ENCODE measurements at regions not wholly inside any gene's neighbourhood (a gene's known extent, or its start where the extent isn't known, plus 50 kb on each side); places are given as distances from the start of the nearest gene placed in this dataset.

DNA sequence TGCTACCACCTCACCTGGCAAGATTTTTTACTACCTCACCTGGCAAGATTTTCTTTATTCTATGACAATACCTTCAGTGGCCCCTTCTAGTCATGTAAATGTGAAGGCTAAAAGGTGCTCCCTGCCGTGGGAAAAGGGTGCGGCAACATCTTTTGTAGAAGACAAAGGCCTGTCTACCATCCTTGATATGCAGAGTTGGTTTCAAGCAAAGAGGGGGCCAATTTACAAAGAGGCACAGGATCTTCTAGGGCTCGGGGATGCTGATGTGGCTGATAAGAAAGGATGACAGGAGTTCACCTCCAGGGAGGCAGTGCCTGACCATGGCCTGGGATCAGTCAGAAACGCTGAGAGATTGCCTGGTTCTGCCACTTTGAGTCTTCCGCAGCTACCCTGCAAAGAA, 165.4 kb upstream of the SLC1A4 start:
- intact Hi-C loops (cut with micrococcal nuclease), result no loop called here

DNA sequence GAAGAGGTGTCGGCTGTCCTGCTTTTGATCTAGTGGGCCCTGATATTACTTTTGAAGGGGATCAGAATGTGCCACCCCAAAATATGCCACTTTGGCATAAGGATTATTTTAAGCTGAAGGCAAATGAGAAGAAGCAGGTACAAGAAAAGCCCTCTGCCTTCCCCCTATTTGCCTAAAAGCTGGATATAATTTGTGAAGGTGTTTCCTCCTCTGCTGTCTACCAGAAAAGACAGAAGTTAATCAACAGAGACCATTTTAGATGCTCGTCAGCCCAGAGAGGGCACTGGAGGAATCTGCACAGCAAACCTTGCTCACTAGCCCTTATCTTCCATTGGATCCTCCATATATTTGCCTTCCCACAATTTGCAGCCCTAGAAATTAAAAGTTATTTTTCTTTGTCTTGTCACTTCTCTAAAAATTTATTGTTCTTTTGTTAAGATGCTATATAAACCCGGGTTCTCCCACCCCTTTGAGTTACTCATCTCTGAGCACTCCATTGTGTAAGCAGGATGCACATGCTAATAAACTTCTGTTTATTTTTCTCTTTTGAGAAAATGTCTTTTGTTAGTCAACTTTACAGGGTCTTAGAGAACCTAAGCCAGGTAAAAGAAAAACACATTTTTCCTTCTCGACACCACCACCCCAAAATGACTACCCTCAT, 163.2 kb upstream of the SLC1A4 start:
- intact Hi-C loops (cut with micrococcal nuclease), result no loop called here

DNA sequence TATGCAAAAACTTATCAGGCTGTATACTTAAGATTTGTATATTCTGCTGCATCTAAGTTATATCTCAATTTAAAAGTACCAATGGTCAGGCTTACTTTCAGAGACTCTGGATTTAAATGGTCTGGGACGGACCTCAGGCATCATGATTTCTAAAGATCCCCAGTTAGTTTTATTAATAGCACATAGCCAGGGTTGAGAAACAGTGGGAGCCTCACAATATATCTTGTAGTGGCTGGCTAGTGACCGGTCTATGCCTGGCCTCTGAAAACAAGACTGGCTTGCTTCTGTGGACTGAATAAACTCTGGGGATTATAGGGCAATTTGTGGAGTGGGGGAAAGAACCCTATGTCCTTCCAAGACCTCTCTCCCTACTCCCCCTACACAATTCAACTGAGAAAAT, 162.5 kb upstream of the SLC1A4 start:
- intact Hi-C loops (cut with micrococcal nuclease), result no loop called here

DNA sequence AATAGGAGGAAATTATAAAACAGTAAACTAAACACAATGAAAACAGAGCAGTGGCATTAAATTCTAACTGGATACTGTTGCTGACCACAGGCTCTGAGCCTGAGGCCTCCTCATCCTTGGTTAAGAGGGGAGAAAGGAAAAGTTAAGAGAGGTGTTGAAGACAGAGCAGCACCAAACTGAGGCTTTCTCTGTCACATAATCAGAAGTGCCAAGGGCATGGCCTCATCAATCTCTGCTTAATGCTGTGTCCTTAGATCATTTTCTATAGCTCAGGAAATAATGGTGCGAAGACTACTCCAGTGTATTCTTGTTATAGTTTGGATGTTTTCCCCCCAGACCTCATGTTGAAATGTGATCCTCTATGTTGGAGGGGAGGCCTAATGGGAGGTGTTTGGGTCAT, 160.9 kb upstream of the SLC1A4 start:
- intact Hi-C loops (cut with micrococcal nuclease), result no loop called here

DNA sequence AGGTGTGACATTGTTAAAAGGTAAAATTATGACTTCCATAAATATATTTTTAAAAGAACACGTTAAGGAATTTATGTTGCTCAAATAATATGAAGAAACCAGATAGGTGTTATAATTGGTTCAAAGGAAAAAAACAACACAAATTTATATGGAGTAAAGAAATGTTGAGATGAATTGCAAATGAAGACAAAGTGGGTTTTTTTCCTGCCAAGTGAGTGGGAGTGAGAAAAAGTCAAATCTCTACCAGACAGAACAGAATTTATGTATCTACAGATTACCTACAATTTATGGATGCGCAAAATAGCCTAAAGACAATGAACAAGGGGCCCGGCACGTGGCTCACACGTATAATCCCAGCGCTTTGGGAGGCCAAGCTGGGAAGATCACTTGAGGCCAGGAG, 159.7 kb upstream of the SLC1A4 start:
- intact Hi-C loops (cut with micrococcal nuclease), result no loop called here

DNA sequence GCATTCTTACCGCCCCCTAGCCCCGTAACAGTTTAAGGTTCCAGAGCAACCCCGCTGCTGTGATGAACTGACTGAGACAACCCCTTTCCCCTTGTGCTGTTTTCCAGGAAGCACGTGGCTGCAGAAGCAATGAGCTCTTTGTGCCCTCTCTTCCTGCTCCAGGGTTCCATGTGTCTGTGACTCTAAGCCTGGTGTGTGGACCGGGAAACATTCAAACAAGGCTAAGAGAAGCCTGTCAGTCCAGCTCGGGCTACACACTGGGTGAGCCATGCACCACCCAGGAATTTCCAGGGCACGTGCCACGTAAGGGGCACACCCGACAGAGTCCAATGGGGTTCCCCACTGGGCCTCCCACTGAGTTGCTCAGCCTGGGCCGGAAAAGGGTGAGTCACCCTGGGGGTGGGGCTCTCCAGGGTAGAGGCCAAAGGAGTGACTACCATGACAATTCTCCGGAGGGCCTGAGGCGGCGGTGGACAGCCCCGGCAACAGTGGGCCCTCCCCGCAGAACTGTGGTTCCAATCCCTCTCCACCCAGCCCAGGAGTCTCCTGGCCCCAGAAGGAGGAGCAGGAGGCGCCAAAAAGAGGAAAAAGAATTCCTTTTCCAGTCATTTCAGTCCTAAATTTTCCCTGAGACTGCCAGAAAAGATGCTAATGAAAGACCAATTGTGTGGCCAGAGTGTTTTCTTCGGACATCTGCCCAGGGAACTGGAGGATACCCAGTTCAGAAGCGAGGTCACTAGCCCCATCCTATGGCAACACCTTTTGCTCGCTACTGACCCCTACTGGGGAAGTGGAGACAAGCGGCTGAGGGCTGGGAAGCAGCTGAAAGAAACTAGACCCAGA, 157.8 kb upstream of the SLC1A4 start:
- intact Hi-C loops (cut with micrococcal nuclease), result loop anchor here (1.0 to 2.0 kb wide), 9 partner anchors 11 to 307 kb away; partner anchors contain the start of genes AFTPH and SERTAD2

DNA sequence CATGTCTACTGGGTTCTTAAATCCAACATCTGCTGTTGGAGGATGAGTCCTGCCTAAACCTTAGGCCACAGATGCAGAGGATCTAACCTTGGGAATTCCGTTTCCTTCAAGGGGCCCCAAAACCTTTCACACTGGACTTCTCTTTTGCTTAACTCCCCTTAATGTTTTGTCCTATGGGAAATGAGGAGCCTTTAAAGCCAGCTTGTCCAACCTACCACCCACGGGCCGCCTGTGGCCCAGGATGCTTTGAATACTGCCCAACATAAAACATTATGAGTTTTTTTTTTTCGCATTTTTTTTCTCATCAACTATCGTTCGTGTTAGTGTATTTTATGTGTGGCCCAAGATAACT, 157.2 kb upstream of the SLC1A4 start:
- intact Hi-C loops (cut with micrococcal nuclease), result loop anchor here (1.0 to 2.0 kb wide), 9 partner anchors 12 to 308 kb away; partner anchors contain the start of genes AFTPH and SERTAD2

DNA sequence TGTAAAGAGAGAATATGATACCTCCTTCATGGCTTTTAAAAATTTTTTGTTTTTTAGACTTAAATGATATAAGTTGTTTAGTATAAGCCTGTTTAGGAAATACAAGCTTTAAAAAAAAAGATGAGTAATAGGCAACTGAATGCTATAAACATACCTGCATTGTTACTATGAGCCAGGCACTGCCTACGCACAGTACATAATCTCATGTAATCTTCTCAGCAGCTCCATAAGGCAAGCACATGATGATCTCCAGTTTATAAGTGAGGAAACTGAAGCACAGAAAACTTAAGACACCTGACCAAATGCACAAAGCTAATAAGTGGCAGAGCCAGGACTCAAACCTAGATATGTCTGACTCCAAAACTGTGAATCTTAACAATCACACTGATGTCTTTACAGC, 156.3 kb upstream of the SLC1A4 start:
- intact Hi-C loops (cut with micrococcal nuclease), result no loop called here

DNA sequence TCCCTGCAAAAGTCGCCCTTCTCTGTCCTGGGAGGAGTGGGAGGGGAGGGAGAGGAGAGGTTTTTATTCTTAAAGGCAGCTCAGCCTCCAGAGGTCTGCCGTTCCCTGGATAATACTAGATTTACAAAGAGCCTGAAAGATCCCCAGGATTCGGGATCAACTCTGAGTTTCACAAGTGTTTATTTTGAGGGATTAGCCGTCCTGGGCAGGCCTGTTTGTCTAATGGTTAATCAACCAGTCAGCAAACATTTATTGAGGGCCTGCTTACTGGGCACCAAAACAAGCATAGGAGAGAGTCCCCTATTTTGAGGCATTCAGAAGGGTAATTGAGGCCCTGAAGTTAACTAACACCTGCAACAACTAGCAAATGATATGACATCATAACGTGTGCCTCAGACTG, 152.6 kb upstream of the SLC1A4 start:
- intact Hi-C loops (cut with micrococcal nuclease), result no loop called here

DNA sequence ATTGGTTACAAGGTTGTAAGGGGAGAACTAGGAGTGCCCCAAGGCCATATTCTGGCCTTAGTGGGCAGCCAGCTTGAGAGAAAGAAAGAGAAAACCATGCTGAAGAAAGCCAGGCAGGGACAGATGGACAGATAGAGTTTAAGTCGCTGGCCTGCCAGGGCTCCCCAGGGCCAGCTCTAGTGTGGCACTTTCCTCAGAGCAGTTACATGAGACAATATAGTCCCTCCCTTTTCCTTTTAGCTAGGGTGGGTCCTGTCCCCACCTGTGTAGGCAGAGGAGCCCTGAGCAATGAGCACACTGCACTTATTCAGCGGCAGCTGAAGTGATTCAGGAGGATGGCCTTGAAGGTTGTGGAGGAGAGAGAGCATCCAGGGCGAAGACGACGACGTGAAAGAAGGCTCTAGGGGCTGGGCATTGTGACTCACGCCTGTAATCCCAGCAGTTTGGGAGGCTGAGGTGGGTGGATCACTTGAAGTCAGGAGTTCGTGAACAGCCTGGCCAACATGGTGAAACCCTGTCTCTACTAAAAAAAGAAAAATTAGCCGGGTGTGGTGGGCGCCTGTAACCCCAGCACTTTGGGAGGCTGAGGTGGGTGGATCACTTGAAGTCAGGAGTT, 152.0 kb upstream of the SLC1A4 start:
- intact Hi-C loops (cut with micrococcal nuclease), result no loop called here

DNA sequence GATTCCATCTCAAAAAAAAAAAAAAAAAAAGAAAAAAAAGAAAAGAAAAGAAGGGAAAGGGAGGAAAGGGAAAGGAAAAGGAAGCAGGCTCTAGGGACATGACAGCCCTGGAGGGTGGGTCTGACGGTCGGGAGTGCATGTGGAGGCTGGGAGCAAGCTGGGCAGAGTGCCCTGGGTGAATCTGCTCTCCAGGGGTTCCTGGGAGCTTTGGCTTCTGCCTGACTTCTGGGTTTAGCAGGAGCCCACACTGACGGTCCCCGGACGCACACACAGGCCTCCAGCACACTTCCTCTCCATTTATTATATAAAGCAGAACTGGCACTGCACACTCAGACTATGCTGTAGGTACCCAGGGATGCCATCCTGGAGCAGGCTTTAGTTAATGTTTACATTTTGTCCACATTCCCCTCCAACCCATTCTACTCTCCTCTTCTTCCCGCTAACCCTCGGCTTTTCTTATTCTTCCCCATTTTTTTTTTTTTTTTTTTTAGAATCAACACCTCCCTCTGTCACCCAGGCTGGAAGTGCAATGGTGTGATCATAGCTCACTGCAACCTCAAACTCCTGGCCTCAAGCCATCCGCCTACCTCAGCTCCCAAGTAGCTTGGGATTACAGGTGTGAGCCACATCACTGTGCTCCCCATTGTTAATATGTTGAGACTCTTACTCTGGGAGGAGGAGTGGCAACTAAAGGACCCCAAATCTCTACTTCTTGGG, 151.1 kb upstream of the SLC1A4 start:
- intact Hi-C loops (cut with micrococcal nuclease), result no loop called here

DNA sequence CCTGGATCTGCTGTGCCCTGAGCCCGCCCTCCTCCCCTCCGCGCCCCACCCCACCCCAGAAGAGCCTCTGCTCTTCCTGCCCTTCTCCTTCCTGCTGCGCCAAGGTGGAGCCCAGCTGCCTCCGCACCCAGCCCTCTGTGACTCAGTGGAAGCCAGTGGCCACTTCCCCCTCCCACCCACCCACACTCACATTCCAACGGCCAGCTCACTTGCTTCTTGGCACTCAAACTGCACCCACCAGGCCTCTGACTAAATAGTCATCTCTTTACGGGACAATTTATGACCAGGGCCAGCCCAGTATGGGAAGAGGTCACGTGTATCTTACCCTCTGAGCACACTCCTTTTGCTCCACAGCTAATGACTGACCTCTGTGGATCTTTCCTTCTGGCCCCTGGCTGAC, 150.4 kb upstream of the SLC1A4 start:
- intact Hi-C loops (cut with micrococcal nuclease), result no loop called here

DNA sequence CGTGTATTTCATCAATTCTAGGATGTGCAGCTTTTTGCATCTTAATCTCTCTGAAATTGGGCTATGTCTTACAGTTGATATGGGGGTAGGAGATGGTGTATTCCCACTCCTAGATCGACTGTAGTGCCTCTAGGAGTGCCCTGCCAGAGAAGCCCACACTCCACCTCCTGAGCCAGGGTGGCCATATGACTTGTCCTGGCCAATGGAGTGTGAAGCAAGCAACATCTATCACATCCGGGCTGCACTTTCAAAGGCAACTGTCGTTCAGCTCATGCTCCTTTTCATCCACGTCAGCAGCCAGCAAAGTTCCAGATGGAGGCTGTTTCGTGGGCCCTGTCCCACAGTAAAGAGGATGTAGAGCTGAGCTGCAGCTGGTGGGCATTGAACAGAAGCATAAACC, 149.4 kb upstream of the SLC1A4 start:
- intact Hi-C loops (cut with micrococcal nuclease), result no loop called here

DNA sequence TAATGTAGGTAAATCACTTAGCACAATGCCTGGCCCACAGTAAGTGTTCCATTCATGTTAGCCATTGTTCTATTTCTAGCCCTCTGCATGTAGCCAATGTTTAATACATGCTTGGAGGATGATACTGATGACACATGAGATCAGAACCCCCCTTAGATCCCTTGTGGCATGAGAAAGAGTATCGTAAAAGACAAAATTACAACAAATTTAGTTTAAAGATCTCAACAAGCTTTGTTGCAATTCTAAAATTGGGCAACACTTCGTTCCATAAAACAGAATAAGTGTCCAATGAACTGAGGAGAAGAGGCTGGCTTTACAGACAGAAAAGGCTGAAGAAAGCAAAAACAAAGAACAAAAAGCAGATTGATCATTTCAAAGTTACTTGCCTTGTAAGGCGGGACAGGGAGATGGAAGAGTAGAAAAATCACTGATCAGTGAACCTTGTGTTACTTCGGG, 148.7 kb upstream of the SLC1A4 start:
- intact Hi-C loops (cut with micrococcal nuclease), result no loop called here

DNA sequence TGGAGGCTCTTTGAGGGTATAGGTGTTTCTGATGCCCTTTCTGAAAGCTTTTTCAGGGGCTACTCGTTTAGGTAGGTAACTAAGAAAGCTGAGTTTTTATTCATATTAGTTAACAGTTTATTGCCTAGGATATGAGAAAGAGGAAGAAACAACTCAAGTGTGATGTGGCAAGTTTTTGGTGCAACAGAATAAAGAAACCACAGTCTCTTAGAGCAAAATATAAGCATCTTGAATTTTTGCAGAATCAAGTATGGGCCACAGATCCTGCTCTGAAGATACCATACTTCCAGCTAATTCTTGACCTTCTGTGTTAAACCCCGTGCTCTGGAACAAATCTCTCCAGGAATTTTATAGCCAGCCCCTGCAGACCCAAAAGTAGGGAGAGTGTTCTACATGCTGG, 147.7 kb upstream of the SLC1A4 start:
- intact Hi-C loops (cut with micrococcal nuclease), result no loop called here

DNA sequence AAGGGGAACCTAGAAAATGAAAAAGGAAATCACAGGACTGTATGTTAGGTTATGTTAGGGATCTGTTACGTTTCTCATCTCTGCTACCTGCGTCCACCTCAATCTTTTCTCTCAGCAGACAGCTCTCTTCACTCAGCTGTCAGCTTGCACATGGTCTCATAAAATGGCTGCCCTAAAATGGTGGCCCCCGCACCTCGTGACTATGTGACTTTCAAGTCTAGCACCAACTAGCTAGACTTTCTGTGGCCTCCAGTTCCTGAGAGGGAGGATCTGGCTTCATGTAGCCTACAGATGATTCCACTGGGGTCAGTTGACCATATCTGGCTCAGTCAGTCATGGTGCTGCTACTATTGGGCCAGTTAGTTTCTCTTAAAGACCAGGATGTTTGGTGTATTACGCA, 147.2 kb upstream of the SLC1A4 start:
- intact Hi-C loops (cut with micrococcal nuclease), result no loop called here

DNA sequence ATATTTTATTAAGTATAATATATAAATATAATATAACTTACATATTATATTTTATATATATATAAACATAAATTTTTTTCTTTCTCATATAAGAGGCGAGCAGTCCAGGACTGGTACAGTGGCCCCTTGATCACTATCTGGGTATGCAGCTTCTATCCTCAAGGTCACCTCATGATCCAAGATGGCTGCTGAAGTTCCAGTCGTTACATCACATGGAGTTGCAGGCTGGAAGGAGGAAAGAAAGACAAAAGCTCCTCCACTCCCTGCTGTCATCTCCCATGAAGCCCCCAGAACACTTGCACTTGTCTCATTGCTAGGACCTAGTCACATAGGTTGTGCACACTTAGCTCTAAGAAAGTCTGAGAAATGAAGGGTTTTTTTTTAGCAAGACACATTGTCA, 145.1 kb upstream of the SLC1A4 start:
- intact Hi-C loops (cut with micrococcal nuclease), result no loop called here

DNA sequence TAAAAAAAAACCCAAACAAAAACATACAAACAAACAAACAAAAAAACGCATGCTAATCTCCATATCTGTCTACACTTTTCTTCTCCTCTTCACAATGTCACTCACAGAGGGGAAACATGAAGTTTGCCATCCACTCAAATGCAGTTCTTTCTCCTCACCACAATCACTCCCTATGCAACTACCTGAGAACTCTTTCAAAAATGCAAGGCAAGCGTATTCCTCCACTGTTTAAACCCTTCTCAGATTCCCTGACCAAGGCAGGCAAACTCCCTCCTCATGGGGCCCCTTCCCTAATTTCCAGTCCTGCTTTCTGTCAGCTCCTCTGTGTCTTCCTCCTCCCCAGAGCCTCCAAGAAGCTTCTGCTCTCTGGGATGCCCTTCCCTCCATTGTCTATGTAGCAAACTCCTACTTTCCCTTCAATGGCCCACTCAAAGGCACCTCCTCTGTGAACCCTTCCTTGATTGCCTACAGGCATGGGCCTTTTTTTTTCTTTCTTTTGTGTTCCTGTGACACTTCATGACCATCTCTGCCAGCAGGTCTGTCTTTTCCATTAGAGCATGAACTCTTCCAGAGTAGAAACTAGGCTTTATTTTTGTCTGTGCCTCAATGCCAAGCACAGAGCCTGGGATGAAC, 143.8 kb upstream of the SLC1A4 start:
- intact Hi-C loops (cut with micrococcal nuclease), result no loop called here

DNA sequence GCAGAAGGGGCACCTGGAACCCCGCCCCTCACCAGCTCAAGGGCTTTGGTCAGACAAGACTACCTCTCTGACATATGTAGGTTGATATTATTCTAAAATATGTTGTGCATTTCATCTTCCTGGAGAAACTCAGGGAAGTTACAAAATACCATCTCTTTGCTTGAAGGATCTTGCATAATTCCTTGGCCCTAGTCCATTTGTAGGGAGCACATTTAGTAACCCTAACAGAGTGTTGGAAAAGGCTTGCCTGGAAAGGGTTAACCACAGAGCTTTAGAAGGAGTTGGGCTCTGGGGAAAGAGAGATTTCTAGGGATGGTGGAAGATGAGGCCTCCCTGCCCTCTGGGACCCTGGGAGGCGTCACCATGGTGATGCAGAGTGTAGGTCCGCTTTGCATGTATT, 143.0 kb upstream of the SLC1A4 start:
- intact Hi-C loops (cut with micrococcal nuclease), result no loop called here

DNA sequence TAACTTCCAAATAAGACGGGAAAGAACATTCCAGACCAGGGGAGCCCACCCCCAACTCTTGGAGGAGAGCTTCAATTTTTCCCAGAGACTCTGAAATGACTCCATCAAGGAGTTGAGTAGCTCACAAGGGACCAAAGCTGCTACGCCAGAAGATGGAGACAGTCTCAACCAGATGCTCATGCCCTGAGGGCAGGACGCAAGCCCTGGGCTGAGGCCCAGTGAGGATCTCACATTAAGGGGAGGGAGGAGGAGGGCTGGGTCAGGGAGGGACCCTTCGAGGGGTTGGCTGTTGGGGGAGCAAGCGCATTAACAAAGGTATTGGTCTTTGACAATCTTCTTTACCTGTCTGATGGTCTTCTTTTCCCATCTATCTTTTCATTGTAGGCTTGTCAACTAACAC, 141.3 kb upstream of the SLC1A4 start:
- intact Hi-C loops (cut with micrococcal nuclease), result no loop called here

DNA sequence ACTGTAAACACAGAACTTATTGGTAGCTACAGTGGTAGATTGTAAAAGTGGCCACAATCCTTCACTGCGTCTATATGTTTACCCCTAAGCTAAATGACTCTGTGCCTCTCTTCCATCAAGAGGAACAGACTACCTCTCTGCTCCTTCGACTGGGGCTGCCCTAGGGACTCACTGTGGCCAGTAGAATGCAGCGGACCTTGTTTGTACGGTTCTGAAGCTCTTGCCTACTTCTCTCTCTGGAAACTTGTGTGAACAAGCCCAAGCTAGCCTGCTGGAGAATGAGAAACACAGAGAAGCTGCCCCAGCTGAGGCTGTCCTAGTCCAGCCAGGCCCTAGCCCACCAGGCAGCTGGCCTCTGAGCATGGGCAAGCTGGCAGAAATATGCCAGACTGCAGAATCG, 140.8 kb upstream of the SLC1A4 start:
- intact Hi-C loops (cut with micrococcal nuclease), result no loop called here

Data from T-helper 1 cell treated with Interleukin-12 subunit alpha and Interleukin-12 subunit beta and Interleukin-4 antibody, amounts not matched to agents 30 ng/mL and 1 ng/mL, for 36 hours (primary cell).